ENCODE measurements at regions not wholly inside any gene's neighbourhood (a gene's known extent, or its start where the extent isn't known, plus 50 kb on each side); places are given as distances from the start of the nearest gene placed in this dataset.
A peak's percentile ranks its signal among the peaks of the same experiment; 100 is the strongest.
"Not testable (repeated sequence)": the region's sequence is repeated elsewhere in the genome, so short reads cannot be mapped to it uniquely, and the experiment has no call there.

- no peak for ATAC-seq (ENCODE audit: poor library complexity)
- intact Hi-C loops (cut with DNase I), result no loop called here
- DNase-seq, result no peak
These were observed 302.9 kb upstream of the SYNCRIP start for GRCh38 chr6:85945459-85946185.

GRCh38 chr6:85944776-85945175 is 302.1 kb upstream of the SYNCRIP start:
- intact Hi-C loops (cut with DNase I), result no loop called here
- DNase-seq (no peak), ATAC-seq (ENCODE audit: poor library complexity) (no peak)

DNA sequence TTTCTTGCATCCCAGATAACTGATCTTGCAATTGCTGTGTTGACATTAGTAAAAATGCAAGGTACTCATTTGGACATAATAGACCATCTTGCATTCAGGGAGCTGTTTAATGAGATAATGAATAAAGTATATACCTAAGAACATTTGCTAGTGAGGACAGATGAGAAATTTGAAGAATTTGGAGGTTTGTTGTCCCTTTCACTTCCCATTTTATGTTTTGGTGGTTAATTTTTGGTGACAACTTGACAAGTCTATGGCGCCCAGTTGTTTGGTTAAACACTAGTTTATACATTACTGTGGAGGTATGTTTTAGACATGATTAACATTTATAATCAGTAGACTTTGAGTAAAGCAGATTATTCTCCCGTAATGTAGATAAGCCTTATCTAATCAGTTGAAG is 300.2 kb upstream of the SYNCRIP start:
- DNase-seq (no peak), ATAC-seq (ENCODE audit: poor library complexity) (no peak)
- intact Hi-C loops (cut with DNase I), result no loop called here

GRCh38 chr6:85936916-85937315 is 294.2 kb upstream of the SYNCRIP start:
- intact Hi-C loops (cut with DNase I), result no loop called here
- ATAC-seq (ENCODE audit: poor library complexity), result no peak
- no peak for DNase-seq

GRCh38 chr6:85923013-85923430 is 280.3 kb upstream of the SYNCRIP start:
- DNase-seq, result no peak
- intact Hi-C loops (cut with DNase I), result no loop called here
- ATAC-seq (ENCODE audit: poor library complexity), result peak; percentile 71

- DNase-seq (peak; percentile 66), ATAC-seq (ENCODE audit: poor library complexity) (peak; percentile 69)
- intact Hi-C loops (cut with DNase I), result no loop called here
These were observed 278.1 kb upstream of the SYNCRIP start for GRCh38 chr6:85920782-85921181.

DNA sequence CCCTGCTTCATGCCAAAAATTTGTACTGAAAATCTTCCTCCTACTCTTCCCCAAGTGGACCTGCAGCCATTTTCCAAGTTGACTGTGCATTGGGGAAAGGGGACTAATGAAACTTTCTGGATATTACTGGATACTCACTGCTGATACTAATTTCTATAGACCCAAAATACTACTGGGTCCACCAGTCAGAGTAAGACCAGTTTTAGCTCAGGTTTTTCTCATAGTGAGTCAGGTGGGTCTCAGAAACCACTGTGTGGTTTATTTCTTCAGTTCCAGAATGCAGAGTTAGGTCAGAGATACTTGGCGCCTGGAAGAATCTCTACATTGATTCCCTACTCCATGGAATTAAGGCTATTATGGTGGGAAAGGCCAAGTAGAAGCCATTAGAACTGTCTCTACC is 274.8 kb upstream of the SYNCRIP start:
- intact Hi-C loops (cut with DNase I), result no loop called here
- no peak for ATAC-seq (ENCODE audit: poor library complexity)
- no peak for DNase-seq

DNA sequence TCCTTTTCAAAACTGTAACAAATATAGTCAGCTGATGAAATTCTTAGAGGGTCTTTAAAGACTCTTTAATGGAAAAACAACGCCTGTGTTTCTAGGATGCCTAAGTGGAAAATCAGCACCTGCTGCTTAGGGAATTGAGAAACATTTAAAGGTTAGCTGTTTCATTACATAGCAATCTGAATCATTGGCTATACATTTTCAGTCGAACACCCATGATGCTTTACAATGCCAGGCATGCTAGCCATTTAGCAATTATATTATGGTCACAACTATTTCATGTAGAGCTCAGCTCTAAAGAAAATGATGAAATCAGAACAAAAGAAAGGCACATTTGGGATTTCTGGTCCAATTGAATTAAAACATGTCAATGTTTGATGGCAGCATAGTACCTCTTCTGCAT is 270.3 kb upstream of the SYNCRIP start:
- no peak for ATAC-seq (ENCODE audit: poor library complexity)
- intact Hi-C loops (cut with DNase I), result no loop called here
- DNase-seq, result no peak

DNA sequence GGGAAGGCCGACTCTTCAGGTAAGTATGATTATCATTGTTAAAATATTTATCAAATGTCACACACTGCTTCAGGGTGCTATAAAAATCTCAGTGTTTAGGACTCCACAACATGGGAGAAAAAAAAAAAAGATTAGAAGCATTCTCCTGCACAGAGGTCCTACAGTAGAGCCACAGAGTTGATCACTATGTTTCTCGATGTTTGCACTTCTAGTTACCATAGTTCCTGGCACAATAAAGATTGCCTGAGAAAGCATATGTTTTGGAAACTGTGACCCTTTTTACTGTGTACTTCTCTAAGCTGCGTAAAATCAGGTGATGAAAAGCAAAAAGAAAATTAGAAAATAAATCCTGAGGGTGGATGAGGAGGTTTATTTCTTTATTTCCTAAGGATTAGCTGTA is 269.9 kb upstream of the SYNCRIP start:
- ATAC-seq (ENCODE audit: poor library complexity) (no peak), DNase-seq (no peak)
- intact Hi-C loops (cut with DNase I), result no loop called here

GRCh38 chr6:85911067-85911466 is 268.4 kb upstream of the SYNCRIP start:
- DNase-seq, result no peak
- intact Hi-C loops (cut with DNase I), result no loop called here
- ATAC-seq (ENCODE audit: poor library complexity), result no peak

DNA sequence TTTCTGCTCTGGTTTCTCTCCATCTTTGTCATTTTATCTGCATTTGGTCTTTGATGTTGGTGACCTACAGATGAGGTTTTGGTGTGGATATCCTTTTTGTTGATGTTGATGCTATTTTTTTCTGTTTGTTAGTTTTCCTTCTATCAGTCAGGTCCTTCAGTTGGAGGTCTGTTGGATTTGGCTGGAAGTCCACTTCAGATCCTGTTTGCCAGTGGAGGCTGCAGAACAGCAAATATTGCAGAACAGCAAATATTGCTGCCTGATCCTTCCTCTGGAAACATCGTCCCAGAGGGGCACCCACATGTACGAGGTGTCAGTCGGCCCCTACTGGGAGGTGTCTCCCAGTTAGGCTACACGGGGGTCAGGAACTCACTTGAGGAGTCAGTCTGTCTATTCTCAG is 265.4 kb upstream of the SYNCRIP start:
- intact Hi-C loops (cut with DNase I); ATAC-seq (ENCODE audit: poor library complexity); DNase-seq: not testable (repeated sequence)

DNA sequence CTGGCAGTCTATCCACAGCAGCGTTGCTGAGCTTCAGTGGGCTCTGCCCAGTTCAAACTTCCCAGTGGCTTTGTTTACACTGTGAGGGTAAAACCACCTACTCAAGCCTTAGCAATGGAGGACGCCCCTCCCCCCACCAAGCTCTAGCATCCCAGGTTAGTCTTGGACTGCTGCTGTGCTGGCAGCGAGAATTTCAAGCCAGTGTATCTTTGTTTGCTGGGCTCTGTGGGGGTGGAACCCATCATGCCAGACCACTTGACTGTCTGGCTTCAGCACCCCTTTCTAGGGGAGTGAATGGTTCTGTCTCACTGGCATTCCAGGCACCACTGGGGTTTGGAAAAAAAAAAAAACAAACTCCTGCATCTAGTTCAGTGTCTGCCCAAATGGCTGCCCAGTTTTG is 249.7 kb upstream of the SYNCRIP start:
- no peak for ATAC-seq (ENCODE audit: poor library complexity)
- intact Hi-C loops (cut with DNase I), result no loop called here
- no peak for DNase-seq

- no peak for ATAC-seq (ENCODE audit: poor library complexity)
- no peak for DNase-seq
- intact Hi-C loops (cut with DNase I), result no loop called here
These were observed 244.8 kb upstream of the SYNCRIP start for GRCh38 chr6:85887461-85887860.

GRCh38 chr6:85868685-85869084 is 226.0 kb upstream of the SYNCRIP start:
- intact Hi-C loops (cut with DNase I), result no loop called here
- ATAC-seq (ENCODE audit: poor library complexity) (no peak), DNase-seq (no peak)

DNA sequence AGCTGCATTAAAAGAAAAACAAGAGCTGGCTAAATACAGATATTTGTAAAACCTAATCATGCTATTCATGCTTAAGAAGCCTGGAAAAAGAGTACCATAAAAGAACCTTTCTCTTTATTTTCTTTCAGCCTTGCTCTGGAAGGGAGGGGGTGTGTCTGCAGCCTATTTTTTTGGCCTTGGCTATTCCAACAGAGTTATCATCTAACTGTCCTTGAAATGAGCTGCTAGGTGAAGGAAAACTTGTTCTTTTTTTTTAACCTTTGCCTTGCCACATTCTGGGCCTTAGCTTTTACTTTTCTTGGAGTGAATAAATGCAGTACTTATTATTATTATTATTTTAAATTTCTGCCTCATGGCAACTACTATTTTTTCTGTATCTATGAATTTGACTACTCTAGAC is 224.9 kb upstream of the SYNCRIP start:
- intact Hi-C loops (cut with DNase I), result no loop called here

DNA sequence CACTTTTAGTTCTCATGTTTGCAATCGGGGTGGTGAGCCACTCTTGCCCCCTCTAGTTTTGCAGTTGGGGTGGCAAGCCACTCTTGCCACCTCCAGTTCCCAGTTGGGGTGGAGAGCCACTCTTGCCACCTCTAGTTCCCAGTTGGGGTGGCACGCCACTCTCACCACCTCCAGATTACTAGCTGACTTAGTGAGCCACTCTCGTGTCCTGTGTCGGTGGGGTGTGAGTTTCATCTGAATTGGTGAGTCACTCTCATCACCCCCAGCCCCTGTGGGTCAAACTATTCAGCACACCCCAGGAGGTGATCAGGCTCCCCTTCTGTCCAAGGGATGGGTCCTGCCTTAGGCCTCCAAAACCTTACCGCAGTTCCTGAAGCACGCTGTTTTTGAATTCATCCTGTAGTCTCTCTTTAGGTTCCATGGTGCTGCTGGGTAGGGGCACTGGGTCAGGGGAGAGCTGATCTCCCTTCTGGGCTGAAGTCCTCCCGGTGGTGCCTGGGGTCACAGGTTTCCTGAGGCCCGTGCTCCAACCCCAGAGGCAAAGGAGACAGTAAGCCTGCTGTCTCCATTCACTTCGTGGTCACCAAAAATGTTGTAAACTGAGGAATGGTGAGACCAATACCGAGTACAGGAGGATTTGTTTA is 224.2 kb upstream of the SYNCRIP start:
- ATAC-seq (ENCODE audit: poor library complexity) (peak; percentile 23), DNase-seq (no peak)
- intact Hi-C loops (cut with DNase I), result no loop called here

More for the DNA sequence above, 224.9 kb upstream of the SYNCRIP start:
- DNase-seq, result no peak
- ATAC-seq (ENCODE audit: poor library complexity), result no peak

DNA sequence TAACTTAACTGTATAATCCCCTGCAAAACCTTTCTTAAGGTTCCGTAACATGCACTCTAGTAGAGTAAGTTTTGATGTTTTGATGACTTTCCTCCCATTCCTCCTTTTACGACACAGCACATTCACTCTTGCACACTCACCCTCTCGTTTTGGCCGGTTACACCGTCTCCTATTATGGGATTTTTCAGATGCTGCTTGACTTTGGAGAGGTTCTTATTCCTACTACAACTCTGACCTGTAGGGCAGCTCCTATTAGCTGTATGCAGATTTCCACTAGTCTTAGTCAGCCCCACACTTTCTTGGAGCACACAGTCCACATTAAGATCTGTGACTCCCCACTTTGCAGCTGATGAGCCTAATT is 223.7 kb upstream of the SYNCRIP start:
- intact Hi-C loops (cut with DNase I), result no loop called here
- peak; percentile 40 for ATAC-seq (ENCODE audit: poor library complexity)
- DNase-seq, result no peak

GRCh38 chr6:85865420-85866369 is 223.0 kb upstream of the SYNCRIP start:
- intact Hi-C loops (cut with DNase I), result no loop called here
- ATAC-seq (ENCODE audit: poor library complexity) (peak; percentile 59), DNase-seq (no peak)
